ENCODE measurements at regions not wholly inside any gene's neighbourhood (a gene's known extent, or its start where the extent isn't known, plus 50 kb on each side); places are given as distances from the start of the nearest gene placed in this dataset.

DNA sequence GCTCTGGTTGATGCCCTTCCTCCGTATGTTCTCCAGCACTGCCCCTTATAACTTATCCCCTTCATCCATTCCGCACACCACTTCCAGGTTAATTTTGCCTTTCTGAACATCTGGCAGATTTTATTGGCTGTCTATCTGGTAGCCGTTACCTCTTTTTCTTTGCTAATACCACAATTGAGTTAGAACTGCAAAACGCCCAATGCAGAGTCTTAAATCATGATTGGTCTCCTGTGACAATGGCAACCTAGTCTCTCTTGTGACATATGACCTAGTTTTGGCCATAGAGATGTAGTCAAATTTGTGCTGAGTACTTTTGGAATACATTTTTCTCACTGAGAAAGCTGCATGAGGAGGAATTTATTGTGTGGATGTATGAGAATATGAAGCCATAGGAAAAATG is 365.7 kb upstream of the PRR16 start (continued):
- TF ChIP-seq, protein P1, sequence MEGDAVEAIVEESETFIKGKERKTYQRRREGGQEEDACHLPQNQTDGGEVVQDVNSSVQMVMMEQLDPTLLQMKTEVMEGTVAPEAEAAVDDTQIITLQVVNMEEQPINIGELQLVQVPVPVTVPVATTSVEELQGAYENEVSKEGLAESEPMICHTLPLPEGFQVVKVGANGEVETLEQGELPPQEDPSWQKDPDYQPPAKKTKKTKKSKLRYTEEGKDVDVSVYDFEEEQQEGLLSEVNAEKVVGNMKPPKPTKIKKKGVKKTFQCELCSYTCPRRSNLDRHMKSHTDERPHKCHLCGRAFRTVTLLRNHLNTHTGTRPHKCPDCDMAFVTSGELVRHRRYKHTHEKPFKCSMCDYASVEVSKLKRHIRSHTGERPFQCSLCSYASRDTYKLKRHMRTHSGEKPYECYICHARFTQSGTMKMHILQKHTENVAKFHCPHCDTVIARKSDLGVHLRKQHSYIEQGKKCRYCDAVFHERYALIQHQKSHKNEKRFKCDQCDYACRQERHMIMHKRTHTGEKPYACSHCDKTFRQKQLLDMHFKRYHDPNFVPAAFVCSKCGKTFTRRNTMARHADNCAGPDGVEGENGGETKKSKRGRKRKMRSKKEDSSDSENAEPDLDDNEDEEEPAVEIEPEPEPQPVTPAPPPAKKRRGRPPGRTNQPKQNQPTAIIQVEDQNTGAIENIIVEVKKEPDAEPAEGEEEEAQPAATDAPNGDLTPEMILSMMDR (IDR thresholded peaks at IDR 0.05): no peak
- TF ChIP-seq, protein P2, sequence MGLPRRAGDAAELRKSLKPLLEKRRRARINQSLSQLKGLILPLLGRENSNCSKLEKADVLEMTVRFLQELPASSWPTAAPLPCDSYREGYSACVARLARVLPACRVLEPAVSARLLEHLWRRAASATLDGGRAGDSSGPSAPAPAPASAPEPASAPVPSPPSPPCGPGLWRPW (IDR thresholded peaks at IDR 0.05): no peak
- no peak for TF ChIP-seq MAZ (IDR thresholded peaks at IDR 0.05; ENCODE audit: borderline replicate concordance, low read depth, low read length)

DNA sequence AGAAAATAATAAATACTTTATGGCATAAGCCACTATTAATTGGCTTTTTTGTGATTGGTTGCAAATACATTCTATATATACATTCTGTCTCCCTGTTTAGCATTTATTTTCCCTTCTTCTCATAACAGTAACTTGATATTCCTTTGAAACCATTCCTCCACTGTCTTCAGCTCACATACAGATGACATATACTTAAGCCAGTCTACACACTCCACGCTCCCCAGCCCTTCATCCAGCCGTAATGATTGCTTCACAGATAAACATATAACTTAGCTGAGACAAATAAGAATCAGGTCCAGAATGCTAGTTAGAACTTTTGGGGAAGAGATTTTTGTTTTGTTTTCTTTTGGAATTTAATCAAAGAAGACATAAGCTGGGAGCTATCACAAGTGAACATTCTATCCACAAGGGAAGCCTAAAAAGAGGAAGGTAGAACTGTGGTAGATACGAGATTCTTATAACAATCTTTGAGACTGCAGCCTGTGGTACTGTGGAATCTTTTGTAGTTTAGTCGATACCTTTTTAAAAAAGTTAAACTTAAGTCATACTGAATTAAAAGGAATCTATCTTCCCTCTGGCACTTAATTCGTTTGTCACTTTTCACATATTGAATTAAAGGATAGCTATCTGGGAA is 365.1 kb upstream of the PRR16 start:
- FAIRE-seq (no peak), ATAC-seq (no peak), DNase-seq (ENCODE audit: low read depth in 1 of 2, low spot score in 1 of 2) (no peak)
- Histone ChIP-seq H3K4me1 (peaks cover 11% of the 10 kb centered on the region; the same call in 2 of the 3 replicates), H3K27ac (no peak overlapping the region), H3K4me3 (no peak overlapping the region), H3K9me3 (no peaks in the 10 kb centered on the region), H3K4me2 (no peak overlapping the region)
- CTCF ChIA-PET: no interaction called here
- POLR2A ChIA-PET: no interaction called here
- WGBS (ENCODE audit: missing lambda C conversion rate): 52% methylated on average over 5 of the region's 5 CpGs
- no peak for TF ChIP-seq NPAS2 (CRISPR knock-in tag; IDR thresholded peaks at IDR 0.05; ENCODE audit: borderline replicate concordance)
- TF ChIP-seq JUN (IDR thresholded peaks at IDR 0.05): no peak
- no peak for TF ChIP-seq CEBPB (IDR thresholded peaks at IDR 0.05)
- TF ChIP-seq, protein P2 (IDR thresholded peaks at IDR 0.05): no peak
- TF ChIP-seq POLR2AphosphoS2 (conservative IDR thresholded peaks at IDR 0.05; ENCODE audit: low read length): no peak
- no peak for TF ChIP-seq CHD2 (IDR thresholded peaks at IDR 0.05; ENCODE audit: low read length, partially characterized antibody)
- TF ChIP-seq RARB (CRISPR knock-in tag; IDR thresholded peaks at IDR 0.05): no peak
- no peak for TF ChIP-seq POLR2A (IDR thresholded peaks at IDR 0.05; ENCODE audit: low read length)
- TF ChIP-seq MAZ (IDR thresholded peaks at IDR 0.05; ENCODE audit: borderline replicate concordance, low read depth, low read length): no peak
- no peak for TF ChIP-seq RCOR1 (IDR thresholded peaks at IDR 0.05; ENCODE audit: low read depth, low read length)
- TF ChIP-seq, protein P3, sequence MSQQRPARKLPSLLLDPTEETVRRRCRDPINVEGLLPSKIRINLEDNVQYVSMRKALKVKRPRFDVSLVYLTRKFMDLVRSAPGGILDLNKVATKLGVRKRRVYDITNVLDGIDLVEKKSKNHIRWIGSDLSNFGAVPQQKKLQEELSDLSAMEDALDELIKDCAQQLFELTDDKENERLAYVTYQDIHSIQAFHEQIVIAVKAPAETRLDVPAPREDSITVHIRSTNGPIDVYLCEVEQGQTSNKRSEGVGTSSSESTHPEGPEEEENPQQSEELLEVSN (IDR thresholded peaks at IDR 0.05; ENCODE audit: borderline replicate concordance, low read depth): no peak
- no peak for TF ChIP-seq HDAC2 (IDR thresholded peaks at IDR 0.05)
- no peak for TF ChIP-seq CBX2 (IDR thresholded peaks at IDR 0.05; ENCODE audit: borderline replicate concordance, low read depth)

DNA sequence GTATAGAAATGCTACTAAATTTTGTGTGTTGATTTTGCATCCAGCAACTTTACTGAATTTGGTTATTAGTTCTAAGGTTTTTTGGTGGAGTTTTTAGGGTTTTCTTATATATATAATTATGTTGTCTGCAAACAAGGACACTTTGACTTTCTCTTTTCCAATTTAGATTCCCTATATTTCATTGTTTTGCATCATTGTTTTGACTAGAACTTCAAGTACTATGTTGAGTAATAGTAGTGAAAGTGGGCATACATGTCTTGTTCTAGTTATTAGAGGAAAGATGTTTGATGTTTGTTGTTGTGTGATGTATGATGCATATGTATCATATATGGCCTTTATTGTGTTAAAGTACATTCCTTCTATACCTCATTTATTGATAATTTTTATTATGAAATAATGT is 362.3 kb upstream of the PRR16 start:
- H3K4me1 ChIP-seq: peaks cover under 1% of the 10 kb centered on the region; the same call in 1 of the 3 replicates
- H3K4me2 ChIP-seq: no peak overlapping the region
- no peak overlapping the region for H3K27ac ChIP-seq
- H3K4me3 ChIP-seq: no peak overlapping the region
- ATAC-seq (no peak), FAIRE-seq (no peak), DNase-seq (ENCODE audit: low read depth in 1 of 2, low spot score in 1 of 2) (no peak)
- no peaks in the 10 kb centered on the region for H3K9me3 ChIP-seq
- ChIA-PET POLR2A (no interaction called here), CTCF (no interaction called here)
- TF ChIP-seq RARB (CRISPR knock-in tag; IDR thresholded peaks at IDR 0.05) (no peak), NPAS2 (CRISPR knock-in tag; IDR thresholded peaks at IDR 0.05; ENCODE audit: borderline replicate concordance) (no peak), HDAC2 (IDR thresholded peaks at IDR 0.05) (no peak), ZC3H11A (IDR thresholded peaks at IDR 0.05) (no peak), ZFP36 (IDR thresholded peaks at IDR 0.05; ENCODE audit: borderline replicate concordance, partially characterized antibody) (no peak)
- TF ChIP-seq, protein P4, sequence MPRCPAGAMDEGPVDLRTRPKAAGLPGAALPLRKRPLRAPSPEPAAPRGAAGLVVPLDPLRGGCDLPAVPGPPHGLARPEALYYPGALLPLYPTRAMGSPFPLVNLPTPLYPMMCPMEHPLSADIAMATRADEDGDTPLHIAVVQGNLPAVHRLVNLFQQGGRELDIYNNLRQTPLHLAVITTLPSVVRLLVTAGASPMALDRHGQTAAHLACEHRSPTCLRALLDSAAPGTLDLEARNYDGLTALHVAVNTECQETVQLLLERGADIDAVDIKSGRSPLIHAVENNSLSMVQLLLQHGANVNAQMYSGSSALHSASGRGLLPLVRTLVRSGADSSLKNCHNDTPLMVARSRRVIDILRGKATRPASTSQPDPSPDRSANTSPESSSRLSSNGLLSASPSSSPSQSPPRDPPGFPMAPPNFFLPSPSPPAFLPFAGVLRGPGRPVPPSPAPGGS (IDR thresholded peaks at IDR 0.05): no peak

DNA sequence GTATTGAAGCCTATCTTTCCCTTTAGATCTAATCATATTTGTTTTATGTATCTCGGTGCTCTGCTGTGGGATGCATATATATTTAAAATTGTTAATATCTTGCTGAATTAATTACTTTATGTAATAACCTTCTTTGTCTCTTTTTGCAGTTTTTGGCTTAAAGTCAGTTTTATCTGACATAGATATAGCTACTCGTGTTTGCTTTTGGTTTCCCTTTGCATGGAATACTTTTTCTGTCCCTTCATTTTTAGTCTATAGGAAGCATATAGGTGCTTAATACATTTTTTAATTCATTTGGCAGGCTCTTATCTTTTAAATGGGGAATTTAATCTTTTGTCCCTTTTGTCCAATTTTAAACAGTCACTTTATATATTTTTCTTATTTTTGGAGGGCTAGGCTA is 360.6 kb upstream of the PRR16 start:
- DNase-seq (ENCODE audit: low read depth in 1 of 2, low spot score in 1 of 2) (no peak), ATAC-seq (no peak), FAIRE-seq (no peak)
- Histone ChIP-seq H3K9me3 (no peaks in the 10 kb centered on the region), H3K27ac (no peak overlapping the region), H3K4me3 (no peak overlapping the region), H3K4me2 (no peak overlapping the region), H3K4me1 (no peaks in the 10 kb centered on the region)
- 40% methylated on average over 2 of the region's 2 CpGs for WGBS (ENCODE audit: missing lambda C conversion rate)
- CTCF ChIA-PET: no interaction called here
- no peak for TF ChIP-seq ZC3H11A (IDR thresholded peaks at IDR 0.05)
- TF ChIP-seq, protein P4 (IDR thresholded peaks at IDR 0.05): no peak
- no peak for TF ChIP-seq EHF (CRISPR knock-in tag; IDR thresholded peaks at IDR 0.05)
- TF ChIP-seq NFE2L2 (conservative IDR thresholded peaks at IDR 0.05; ENCODE audit: low read length): no peak
- TF ChIP-seq HDAC2 (IDR thresholded peaks at IDR 0.05): no peak
- TF ChIP-seq JUNB (IDR thresholded peaks at IDR 0.05): no peak
- no peak for TF ChIP-seq GATA3 (IDR thresholded peaks at IDR 0.05; ENCODE audit: borderline replicate concordance)
- no peak for TF ChIP-seq EP300 (IDR thresholded peaks at IDR 0.05)
- TF ChIP-seq RARB (CRISPR knock-in tag; IDR thresholded peaks at IDR 0.05): no peak
- TF ChIP-seq PHF8 (IDR thresholded peaks at IDR 0.05; ENCODE audit: borderline replicate concordance, low read depth): no peak
- TF ChIP-seq ZNF302 (CRISPR knock-in tag; IDR thresholded peaks at IDR 0.05): no peak
- POLR2A ChIA-PET: no interaction called here

All from A549 (cell line).